ENCODE measurements at regions not wholly inside any gene's neighbourhood (a gene's known extent, or its start where the extent isn't known, plus 50 kb on each side); places are given as distances from the start of the nearest gene placed in this dataset.

DNA sequence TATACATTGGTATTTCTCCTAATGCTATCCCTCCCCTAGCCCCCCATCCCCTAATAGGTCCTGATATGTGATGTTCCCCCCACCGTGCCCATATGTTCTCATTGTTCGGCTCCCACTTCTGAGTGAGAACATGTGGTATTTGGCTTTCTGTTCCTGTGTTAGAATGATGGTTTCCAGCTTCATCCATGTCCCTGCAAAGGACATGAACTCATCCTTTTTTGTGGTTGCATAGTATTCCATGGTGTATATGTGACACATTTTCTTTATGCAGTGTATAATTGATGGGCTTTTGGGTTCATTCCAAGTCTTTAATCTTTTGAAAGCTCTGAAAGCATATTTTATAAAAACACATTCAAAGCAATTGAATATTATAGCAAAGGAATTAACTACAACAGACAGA lies 1169.4 kb upstream of the ZEB2 start:
- H3K27me3 ChIP-seq, result no peaks in the 10 kb centered on the region
- H3K4me3 ChIP-seq, result no peak overlapping the region
- H3K9me3 ChIP-seq (replicated peaks in 1 of 3), result no peaks in the 10 kb centered on the region
- peaks cover 0 to 3% of the 10 kb centered on the region in 2 donors for H3K36me3 ChIP-seq (replicated peaks in 1 of 2)
- no peak for TF ChIP-seq POLR2A (IDR thresholded peaks at IDR 0.05)
- TF ChIP-seq, protein P1, sequence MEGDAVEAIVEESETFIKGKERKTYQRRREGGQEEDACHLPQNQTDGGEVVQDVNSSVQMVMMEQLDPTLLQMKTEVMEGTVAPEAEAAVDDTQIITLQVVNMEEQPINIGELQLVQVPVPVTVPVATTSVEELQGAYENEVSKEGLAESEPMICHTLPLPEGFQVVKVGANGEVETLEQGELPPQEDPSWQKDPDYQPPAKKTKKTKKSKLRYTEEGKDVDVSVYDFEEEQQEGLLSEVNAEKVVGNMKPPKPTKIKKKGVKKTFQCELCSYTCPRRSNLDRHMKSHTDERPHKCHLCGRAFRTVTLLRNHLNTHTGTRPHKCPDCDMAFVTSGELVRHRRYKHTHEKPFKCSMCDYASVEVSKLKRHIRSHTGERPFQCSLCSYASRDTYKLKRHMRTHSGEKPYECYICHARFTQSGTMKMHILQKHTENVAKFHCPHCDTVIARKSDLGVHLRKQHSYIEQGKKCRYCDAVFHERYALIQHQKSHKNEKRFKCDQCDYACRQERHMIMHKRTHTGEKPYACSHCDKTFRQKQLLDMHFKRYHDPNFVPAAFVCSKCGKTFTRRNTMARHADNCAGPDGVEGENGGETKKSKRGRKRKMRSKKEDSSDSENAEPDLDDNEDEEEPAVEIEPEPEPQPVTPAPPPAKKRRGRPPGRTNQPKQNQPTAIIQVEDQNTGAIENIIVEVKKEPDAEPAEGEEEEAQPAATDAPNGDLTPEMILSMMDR (IDR thresholded peaks at IDR 0.05), result no peak
- no peaks in the 10 kb centered on the region for H3K4me1 ChIP-seq (replicated peaks in 1 of 2)
- no peak overlapping the region for H3K27ac ChIP-seq
- 88 to 97% (median 93%) methylated on average over 2 of the region's 2 CpGs for WGBS, 4 donors
- DNase-seq, result no peak
- intact Hi-C loops (cut with DNase I), result no loop called here

DNA sequence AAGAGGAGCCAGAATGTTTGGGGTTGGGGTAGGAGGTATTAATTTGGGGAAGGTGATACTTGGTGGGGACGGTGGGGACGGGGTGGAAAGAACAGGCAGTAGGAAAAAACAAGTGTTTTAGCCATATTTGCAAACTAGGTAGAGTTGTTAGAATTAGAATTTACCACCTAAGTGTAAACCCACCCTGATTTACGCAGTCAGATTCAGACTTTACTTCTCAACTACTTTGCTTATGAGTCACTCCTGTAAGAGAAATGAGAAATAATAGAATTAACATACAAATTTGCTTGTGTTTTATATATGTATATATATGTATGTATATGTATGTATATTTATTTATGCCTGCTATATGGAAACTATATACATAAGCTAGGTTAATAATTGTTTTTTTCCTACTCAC lies 1168.2 kb upstream of the ZEB2 start:
- WGBS, 4 donors, result 62 to 78% (median 76%) methylated on average over 3 of the region's 3 CpGs

DNA sequence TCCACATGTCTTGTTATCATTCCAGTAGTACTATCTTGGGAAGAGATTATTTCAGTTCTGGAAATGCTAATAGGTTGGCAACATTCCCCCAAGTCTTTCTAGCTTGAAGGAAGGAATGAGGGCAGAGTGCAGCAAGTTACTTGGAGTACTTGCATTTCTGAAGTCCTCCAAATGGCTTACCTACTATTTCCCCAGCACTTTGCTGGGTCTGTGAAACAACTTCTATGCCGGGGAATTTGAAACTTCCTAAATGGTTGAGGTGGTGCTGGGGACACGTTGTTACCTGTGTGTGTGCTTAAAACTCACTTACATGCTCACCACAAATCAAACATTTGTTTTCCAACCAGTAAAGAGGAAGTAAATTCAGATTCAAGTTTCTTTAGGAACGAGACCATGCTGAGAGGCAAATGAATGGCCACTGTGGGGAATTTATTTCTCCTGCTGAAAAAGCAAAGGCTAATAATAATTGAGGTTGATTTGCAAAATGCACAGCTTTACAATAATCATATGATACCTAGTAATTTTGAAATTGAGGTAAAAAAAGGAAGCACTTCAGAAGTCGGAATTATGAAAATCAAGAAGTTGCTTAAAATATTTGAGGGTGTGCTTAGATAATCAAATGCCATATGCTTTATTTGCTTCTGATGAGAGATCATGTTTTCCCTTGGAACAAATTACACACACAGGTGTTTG lies 1167.7 kb upstream of the ZEB2 start:
- intact Hi-C loops (cut with DNase I), result no loop called here
- TF ChIP-seq POLR2A (IDR thresholded peaks at IDR 0.05), result no peak
- TF ChIP-seq, protein P1 (IDR thresholded peaks at IDR 0.05), result no peak

More for the DNA sequence above, 1168.2 kb upstream of the ZEB2 start:
- Histone ChIP-seq H3K27ac (no peak overlapping the region), H3K4me1 (replicated peaks in 1 of 2) (no peaks in the 10 kb centered on the region), H3K9me3 (replicated peaks in 1 of 3) (no peaks in the 10 kb centered on the region), H3K36me3 (replicated peaks in 1 of 2) (peaks cover 0 to 3% of the 10 kb centered on the region in 2 donors), H3K27me3 (no peaks in the 10 kb centered on the region), H3K4me3 (no peak overlapping the region)
- intact Hi-C loops (cut with DNase I), result no loop called here
- DNase-seq, result no peak
- TF ChIP-seq, protein P1 (IDR thresholded peaks at IDR 0.05), result no peak
- TF ChIP-seq POLR2A (IDR thresholded peaks at IDR 0.05), result no peak

GRCh38 chr2:145685383-145686050 lies 1165.6 kb upstream of the ZEB2 start:
- intact Hi-C loops (cut with DNase I), result no loop called here
- WGBS, 4 donors, result 83 to 89% (median 87%) methylated on average over 4 of the region's 4 CpGs
- H3K9me3 ChIP-seq (replicated peaks in 1 of 3), result no peaks in the 10 kb centered on the region
- H3K36me3 ChIP-seq (replicated peaks in 1 of 2), result peaks cover 0 to 3% of the 10 kb centered on the region in 2 donors
- no peaks in the 10 kb centered on the region for H3K27me3 ChIP-seq
- H3K4me3 ChIP-seq, result no peak overlapping the region
- no peaks in the 10 kb centered on the region for H3K4me1 ChIP-seq (replicated peaks in 1 of 2)
- H3K27ac ChIP-seq, result no peak overlapping the region
- TF ChIP-seq, protein P1 (IDR thresholded peaks at IDR 0.05), result no peak
- TF ChIP-seq POLR2A (IDR thresholded peaks at IDR 0.05), result no peak
- no peak for DNase-seq

More for the DNA sequence above, 1167.7 kb upstream of the ZEB2 start:
- Histone ChIP-seq H3K4me3 (no peak overlapping the region), H3K36me3 (replicated peaks in 1 of 2) (peaks cover 0 to 3% of the 10 kb centered on the region in 2 donors), H3K27me3 (no peaks in the 10 kb centered on the region), H3K4me1 (replicated peaks in 1 of 2) (no peaks in the 10 kb centered on the region), H3K9me3 (replicated peaks in 1 of 3) (no peaks in the 10 kb centered on the region), H3K27ac (no peak overlapping the region)
- no peak for DNase-seq
- 43 to 55% (median 49%) methylated on average over 4 of the region's 4 CpGs for WGBS, 4 donors
